A673 (cell line): ENCODE measurements at regions not wholly inside any gene's neighbourhood (a gene's known extent, or its start where the extent isn't known, plus 50 kb on each side); places are given as distances from the start of the nearest gene placed in this dataset.

Experiments used
- BruUV-seq: library from RNA; stranded (reverse); fragments of 400-500 nt; replicated peaks from 2 replicates; lab custom pipeline; 2021; lab: Mats Ljungman, UMichigan
- CTCF ChIA-PET: fragments of 300-600 bp; sonication (Branson Sonifier 250); formaldehyde crosslinking; loops from one replicate; lab custom pipeline; 2022; ENCODE audit warnings: antibody characterized with exemption; lab: Charles Lee
- POLR2A ChIA-PET: fragments of 300-600 bp; sonication (Branson Sonifier 250); formaldehyde crosslinking; loops from one replicate; lab custom pipeline; 2022; ENCODE audit warnings: antibody characterized with exemption; ENCODE audit not compliant: low non-redundant PET; lab: Charles Lee
- DNase-seq: peaks from one replicate; pipeline ENCODE4 v3.0.0-alpha.2; 2015; ENCODE audit warnings: low spot score
- H3K27ac ChIP-seq: fragments of 200-600 bp; sonication (generic); 2 replicates; pipeline ENCODE4 v1.5.1; 2016; ENCODE audit warnings: mixed run types, low read depth, mild to moderate bottlenecking, mixed read lengths, antibody characterized with exemption, low read length; ENCODE audit not compliant: poor library complexity, severe bottlenecking
- H3K27me3 ChIP-seq: fragments of 200-600 bp; sonication (generic); replicated peaks from 2 replicates; pipeline ENCODE4 v1.6.1; 2017; ENCODE audit warnings: mixed run types, low read depth, mild to moderate bottlenecking, mixed read lengths, antibody characterized with exemption, low read length; ENCODE audit not compliant: insufficient read depth, poor library complexity
- H3K36me3 ChIP-seq: fragments of 200-600 bp; sonication (generic); 2 replicates; pipeline ENCODE4 v1.6.1; 2016; ENCODE audit warnings: mixed run types, mild to moderate bottlenecking, mixed read lengths, antibody characterized with exemption, low read length; ENCODE audit not compliant: insufficient read depth, poor library complexity, severe bottlenecking
- H3K4me1 ChIP-seq: fragments of 200-600 bp; sonication (generic); 2 replicates; pipeline ENCODE4 v1.6.1; 2017; ENCODE audit warnings: mixed run types, mild to moderate bottlenecking, mixed read lengths, antibody characterized with exemption, low read length; ENCODE audit not compliant: insufficient read depth, poor library complexity, severe bottlenecking
- H3K4me3 ChIP-seq: fragments of 200-600 bp; sonication (generic); 2 replicates; pipeline ENCODE4 v1.5.1; 2016; ENCODE audit warnings: low read depth, mixed run types, mild to moderate bottlenecking, mixed read lengths, low read length; ENCODE audit not compliant: poor library complexity, severe bottlenecking
- H3K9me3 ChIP-seq: fragments of 200-600 bp; sonication (generic); 2 replicates; pipeline ENCODE4 v1.6.1; 2016; ENCODE audit warnings: mixed run types, low read depth, mild to moderate bottlenecking, mixed read lengths, antibody characterized with exemption, low read length; ENCODE audit not compliant: poor library complexity, severe bottlenecking
- EZH2 ChIP-seq: fragments of 200-600 bp; sonication (generic); IDR thresholded peaks from 2 replicates; pipeline ENCODE4 v1.6.1; 2017; ENCODE audit warnings: borderline replicate concordance, low read depth, mild to moderate bottlenecking, mixed read lengths, antibody characterized with exemption, low read length; ENCODE audit not compliant: poor library complexity, severe bottlenecking
- intact Hi-C: fragments of 100-400 bp; cut with micrococcal nuclease; formaldehyde crosslinking; loops from one replicate; pipeline ENCODE4 v1.10.0; 2022; ENCODE audit not compliant: unreplicated experiment
- TF ChIP-seq, protein P1 (sequence below): fragments of 300-800, 200-600 bp; sonication (generic); conservative IDR thresholded peaks from 2 replicates; pipeline ENCODE4 v1.5.1; 2017; ENCODE audit warnings: low read depth, mild to moderate bottlenecking, antibody characterized with exemption, low read length, moderate library complexity, mixed read lengths

DNA sequence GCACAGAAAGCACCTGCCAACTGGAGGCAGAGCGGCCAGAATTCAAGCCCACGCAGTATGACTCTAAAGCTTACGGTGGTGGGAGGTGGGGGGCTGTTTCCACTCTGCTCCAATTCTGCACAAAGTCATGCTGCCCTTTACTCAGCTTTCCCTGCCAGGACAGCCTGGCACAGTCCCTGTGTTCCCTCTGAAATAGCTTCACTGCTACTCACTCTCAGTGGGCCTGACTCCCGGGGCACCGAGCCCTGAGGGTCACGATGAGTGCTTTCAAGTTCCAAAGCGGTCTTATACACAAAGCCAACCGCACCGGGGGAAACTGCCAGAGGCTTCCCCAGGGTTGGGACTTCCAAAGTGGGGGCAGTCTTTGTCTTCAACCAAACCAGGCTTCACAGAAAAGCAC is 306.1 kb upstream of the XYLT1 start:
- no peak overlapping the region for H3K27ac ChIP-seq
- H3K4me1 ChIP-seq = no peaks in the 10 kb centered on the region
- no peak for TF ChIP-seq EZH2
- TF ChIP-seq, protein P1, sequence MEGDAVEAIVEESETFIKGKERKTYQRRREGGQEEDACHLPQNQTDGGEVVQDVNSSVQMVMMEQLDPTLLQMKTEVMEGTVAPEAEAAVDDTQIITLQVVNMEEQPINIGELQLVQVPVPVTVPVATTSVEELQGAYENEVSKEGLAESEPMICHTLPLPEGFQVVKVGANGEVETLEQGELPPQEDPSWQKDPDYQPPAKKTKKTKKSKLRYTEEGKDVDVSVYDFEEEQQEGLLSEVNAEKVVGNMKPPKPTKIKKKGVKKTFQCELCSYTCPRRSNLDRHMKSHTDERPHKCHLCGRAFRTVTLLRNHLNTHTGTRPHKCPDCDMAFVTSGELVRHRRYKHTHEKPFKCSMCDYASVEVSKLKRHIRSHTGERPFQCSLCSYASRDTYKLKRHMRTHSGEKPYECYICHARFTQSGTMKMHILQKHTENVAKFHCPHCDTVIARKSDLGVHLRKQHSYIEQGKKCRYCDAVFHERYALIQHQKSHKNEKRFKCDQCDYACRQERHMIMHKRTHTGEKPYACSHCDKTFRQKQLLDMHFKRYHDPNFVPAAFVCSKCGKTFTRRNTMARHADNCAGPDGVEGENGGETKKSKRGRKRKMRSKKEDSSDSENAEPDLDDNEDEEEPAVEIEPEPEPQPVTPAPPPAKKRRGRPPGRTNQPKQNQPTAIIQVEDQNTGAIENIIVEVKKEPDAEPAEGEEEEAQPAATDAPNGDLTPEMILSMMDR = no peak
- peaks cover 8% of the 10 kb centered on the region for H3K9me3 ChIP-seq
- POLR2A ChIA-PET = no interaction called here
- CTCF ChIA-PET = no interaction called here
- no TSS peak for BruUV-seq
- H3K4me3 ChIP-seq = no peak overlapping the region
- no peaks in the 10 kb centered on the region for H3K36me3 ChIP-seq
- DNase-seq = peak; percentile 0
- intact Hi-C loops = no loop called here
- H3K27me3 ChIP-seq = no peaks in the 10 kb centered on the region

DNA sequence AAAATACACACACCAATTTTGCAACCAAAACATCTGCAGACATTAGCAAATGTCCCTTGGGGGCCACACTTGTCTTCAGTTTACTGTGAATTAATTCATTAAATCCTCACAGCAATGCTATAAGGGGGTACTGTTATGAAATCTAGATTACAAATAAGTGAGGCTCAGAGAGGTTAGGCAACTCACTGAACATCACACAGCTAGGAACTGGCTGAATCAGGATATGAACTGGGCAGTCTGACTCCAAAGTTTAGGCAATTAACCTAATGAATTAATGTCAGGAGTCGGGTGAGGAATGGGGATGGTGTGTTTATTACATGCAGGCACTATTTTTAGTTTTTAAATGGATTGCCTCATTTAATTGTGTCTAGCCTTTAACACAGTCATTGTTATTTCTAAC is 305.7 kb upstream of the XYLT1 start:
- H3K4me1 ChIP-seq = no peaks in the 10 kb centered on the region
- H3K27ac ChIP-seq = no peak overlapping the region
- H3K4me3 ChIP-seq = no peak overlapping the region
- H3K36me3 ChIP-seq = no peaks in the 10 kb centered on the region
- no TSS peak for BruUV-seq
- TF ChIP-seq EZH2 = no peak
- TF ChIP-seq, protein P1 = no peak
- POLR2A ChIA-PET = no interaction called here
- peaks cover 8% of the 10 kb centered on the region for H3K9me3 ChIP-seq
- H3K27me3 ChIP-seq = no peaks in the 10 kb centered on the region
- intact Hi-C loops = no loop called here
- no peak for DNase-seq
- CTCF ChIA-PET = no interaction called here

DNA sequence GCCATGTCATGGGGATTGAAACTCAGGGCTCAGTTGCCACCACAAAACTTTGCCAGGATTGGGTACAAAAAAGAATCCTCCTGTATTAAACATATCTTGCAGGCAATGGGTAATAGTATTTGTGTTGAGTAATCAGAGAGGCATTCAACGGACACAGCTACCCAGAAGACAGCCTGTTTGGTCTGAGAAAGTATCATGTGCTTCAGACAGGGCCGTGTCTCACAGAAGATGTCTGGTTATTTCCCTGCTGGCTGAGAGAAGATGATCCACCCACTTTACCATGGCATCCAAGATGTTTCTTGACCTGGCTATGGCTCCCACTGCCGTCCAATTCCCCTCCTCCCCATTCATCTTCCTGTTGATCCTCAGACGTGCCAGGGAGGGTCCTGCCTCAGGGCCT is 304.3 kb upstream of the XYLT1 start:
- no peak for DNase-seq
- intact Hi-C loops = no loop called here
- Histone ChIP-seq H3K27me3 (no peaks in the 10 kb centered on the region), H3K4me3 (no peak overlapping the region), H3K4me1 (no peaks in the 10 kb centered on the region), H3K9me3 (peaks cover 8% of the 10 kb centered on the region), H3K27ac (no peak overlapping the region), H3K36me3 (no peaks in the 10 kb centered on the region)
- no TSS peak for BruUV-seq
- no peak for TF ChIP-seq EZH2
- TF ChIP-seq, protein P1 = no peak
- ChIA-PET POLR2A (no interaction called here), CTCF (no interaction called here)
